H1 (cell line): ENCODE measurements at regions not wholly inside any gene's neighbourhood (a gene's known extent, or its start where the extent isn't known, plus 50 kb on each side); places are given as distances from the start of the nearest gene placed in this dataset.

Source experiments
- CREB1 ChIP-seq: IDR thresholded peaks from 2 replicates; pipeline ENCODE4 v1.6.1; 2012; ENCODE audit warnings: inconsistent platforms
- EP300 ChIP-seq, 2 experiments: IDR thresholded peaks; 1 replicate in 1 of 2; 2 replicates in 1 of 2; pipeline ENCODE4 v1.6.1; 2011 to 2012; ENCODE audit warnings: low read depth in 2 of 2, low read length in 2 of 2, mild to moderate bottlenecking in 2 of 2, borderline replicate concordance in 1 of 2, inconsistent platforms in 1 of 2, moderate library complexity in 1 of 2
- EZH2 ChIP-seq: fragments of 200-600 bp; sonication (generic); IDR thresholded peaks from 2 replicates; pipeline ENCODE4 v1.7.1; 2012; ENCODE audit warnings: low read depth, mild to moderate bottlenecking, moderate library complexity, low read length, inconsistent platforms; ENCODE audit not compliant: severe bottlenecking
- GTF2F1 ChIP-seq: IDR thresholded peaks from 2 replicates; pipeline ENCODE4 v1.6.1; 2012; ENCODE audit warnings: low read depth, low read length, improper control_type of control experiment, borderline replicate concordance
- HDAC2 ChIP-seq, 2 experiments: fragments of 300-600 bp in 1 of 2; sonication (generic) in 1 of 2; IDR thresholded peaks; 2 replicates each; pipeline ENCODE4 v1.6.1; 2011 to 2012; ENCODE audit warnings: low read depth in 2 of 2, low read length in 2 of 2, mild to moderate bottlenecking in 2 of 2, moderate library complexity in 2 of 2, borderline replicate concordance in 1 of 2, inconsistent platforms in 1 of 2
- RFX5 ChIP-seq: IDR thresholded peaks from 2 replicates; pipeline ENCODE4 v1.6.1; 2011; ENCODE audit warnings: low read depth, low read length, improper control_type of control experiment, borderline replicate concordance
- RNF2 ChIP-seq: fragments of 200-900, 300-1000 bp; sonication (generic); IDR thresholded peaks from 2 replicates; pipeline ENCODE4 v1.7.1; 2016; ENCODE audit warnings: borderline replicate concordance, low read depth, mild to moderate bottlenecking, antibody characterized with exemption, low read length; ENCODE audit not compliant: poor library complexity, severe bottlenecking; ENCODE audit errors: missing control alignments
- SIN3A ChIP-seq, 2 experiments: IDR thresholded peaks in 1 of 2; conservative IDR thresholded peaks in 1 of 2; 2 replicates each; pipeline ENCODE4 v1.6.1; 2011 to 2012; ENCODE audit warnings: low read length in 2 of 2, improper control_type of control experiment in 1 of 2, low read depth in 1 of 2, mild to moderate bottlenecking in 1 of 2
- SRF ChIP-seq: IDR thresholded peaks from 2 replicates; pipeline ENCODE4 v1.6.1; 2011; ENCODE audit warnings: mild to moderate bottlenecking, low read depth, low read length, moderate library complexity
- TEAD4 ChIP-seq: IDR thresholded peaks from 2 replicates; pipeline ENCODE4 v1.6.1; 2012; ENCODE audit warnings: low read depth, low read length, inconsistent platforms, mixed read lengths
- TF ChIP-seq, protein P1 (sequence below), 3 experiments: IDR thresholded peaks; 1 replicate in 2 of 3; 2 replicates in 1 of 3; pipeline versions ENCODE4 v1.5.1 to v1.6.1; 2011; ENCODE audit warnings: low read length in 3 of 3, mild to moderate bottlenecking in 3 of 3, inconsistent platforms in 2 of 3, low read depth in 1 of 3, moderate library complexity in 1 of 3; ENCODE audit not compliant: insufficient read depth in 1 of 3; ENCODE audit errors: control extremely low read depth in 1 of 3
- TF ChIP-seq, protein P2 (sequence below): IDR thresholded peaks from 2 replicates; pipeline ENCODE4 v1.6.1; 2012; ENCODE audit warnings: low read length, inconsistent platforms

- TF ChIP-seq SRF (no peak), RNF2 (no peak), RFX5 (no peak), EP300 (IDR thresholded peaks at IDR 0.05; ENCODE audit: borderline replicate concordance in 1 of 2, low read depth in 2 of 2, low read length in 2 of 2) (no peak), EZH2 (no peak), CREB1 (no peak), SIN3A (conservative IDR thresholded peaks at IDR 0.05 in 1 of 2, IDR thresholded peaks at IDR 0.05 in 1 of 2; ENCODE audit: low read depth in 1 of 2, low read length in 2 of 2) (no peak), TEAD4 (no peak), HDAC2 (IDR thresholded peaks at IDR 0.05; ENCODE audit: borderline replicate concordance in 1 of 2, low read depth in 2 of 2, low read length in 2 of 2) (no peak), GTF2F1 (no peak)
- TF ChIP-seq, protein P1, sequence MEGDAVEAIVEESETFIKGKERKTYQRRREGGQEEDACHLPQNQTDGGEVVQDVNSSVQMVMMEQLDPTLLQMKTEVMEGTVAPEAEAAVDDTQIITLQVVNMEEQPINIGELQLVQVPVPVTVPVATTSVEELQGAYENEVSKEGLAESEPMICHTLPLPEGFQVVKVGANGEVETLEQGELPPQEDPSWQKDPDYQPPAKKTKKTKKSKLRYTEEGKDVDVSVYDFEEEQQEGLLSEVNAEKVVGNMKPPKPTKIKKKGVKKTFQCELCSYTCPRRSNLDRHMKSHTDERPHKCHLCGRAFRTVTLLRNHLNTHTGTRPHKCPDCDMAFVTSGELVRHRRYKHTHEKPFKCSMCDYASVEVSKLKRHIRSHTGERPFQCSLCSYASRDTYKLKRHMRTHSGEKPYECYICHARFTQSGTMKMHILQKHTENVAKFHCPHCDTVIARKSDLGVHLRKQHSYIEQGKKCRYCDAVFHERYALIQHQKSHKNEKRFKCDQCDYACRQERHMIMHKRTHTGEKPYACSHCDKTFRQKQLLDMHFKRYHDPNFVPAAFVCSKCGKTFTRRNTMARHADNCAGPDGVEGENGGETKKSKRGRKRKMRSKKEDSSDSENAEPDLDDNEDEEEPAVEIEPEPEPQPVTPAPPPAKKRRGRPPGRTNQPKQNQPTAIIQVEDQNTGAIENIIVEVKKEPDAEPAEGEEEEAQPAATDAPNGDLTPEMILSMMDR (IDR thresholded peaks at IDR 0.05; ENCODE audit: control extremely low read depth in 1 of 3, insufficient read depth in 1 of 3, low read depth in 1 of 3, low read length in 3 of 3), result no peak
- TF ChIP-seq, protein P2, sequence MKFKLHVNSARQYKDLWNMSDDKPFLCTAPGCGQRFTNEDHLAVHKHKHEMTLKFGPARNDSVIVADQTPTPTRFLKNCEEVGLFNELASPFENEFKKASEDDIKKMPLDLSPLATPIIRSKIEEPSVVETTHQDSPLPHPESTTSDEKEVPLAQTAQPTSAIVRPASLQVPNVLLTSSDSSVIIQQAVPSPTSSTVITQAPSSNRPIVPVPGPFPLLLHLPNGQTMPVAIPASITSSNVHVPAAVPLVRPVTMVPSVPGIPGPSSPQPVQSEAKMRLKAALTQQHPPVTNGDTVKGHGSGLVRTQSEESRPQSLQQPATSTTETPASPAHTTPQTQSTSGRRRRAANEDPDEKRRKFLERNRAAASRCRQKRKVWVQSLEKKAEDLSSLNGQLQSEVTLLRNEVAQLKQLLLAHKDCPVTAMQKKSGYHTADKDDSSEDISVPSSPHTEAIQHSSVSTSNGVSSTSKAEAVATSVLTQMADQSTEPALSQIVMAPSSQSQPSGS, result no peak
Observed at GRCh38 chr22:34308101-34308500, 387.8 kb upstream of the LARGE1 start.
